K562 (cell line): ENCODE measurements at regions not wholly inside any gene's neighbourhood (a gene's known extent, or its start where the extent isn't known, plus 50 kb on each side); places are given as distances from the start of the nearest gene placed in this dataset.

Experiments
- ELF2 ChIP-seq: fragments of 250-450 bp; sonication (Bioruptor Pico); IDR thresholded peaks from 2 replicates; pipeline ENCODE4 v1.5.0; 2021; ENCODE audit warnings: mild to moderate bottlenecking
- NR2F6 ChIP-seq: fragments of 450-650 bp; formaldehyde crosslinking; IDR thresholded peaks from 2 replicates; pipeline ENCODE4 v1.4.0; 2020; ENCODE audit warnings: mild to moderate bottlenecking
- SMARCB1 ChIP-seq: IDR thresholded peaks from 2 replicates; pipeline ENCODE4 v1.6.1; 2011; ENCODE audit warnings: improper control_type of control experiment, low read depth; ENCODE audit not compliant: insufficient read length
- SRF ChIP-seq, 2 experiments: fragments of 250-450, 450-650 bp in 1 of 2; sonication (Bioruptor Pico) in 1 of 2; sonication (generic) in 1 of 2; formaldehyde crosslinking; IDR thresholded peaks; 2 replicates each; pipeline versions ENCODE4 v1.5.0 to v1.5.1; 2020 to 2022; ENCODE audit warnings: mild to moderate bottlenecking in 1 of 2, missing genetic modification reagents in 1 of 2
- TF ChIP-seq, protein P1 (sequence below), 2 experiments: fragments of 450-650 bp; formaldehyde crosslinking in 1 of 2; IDR thresholded peaks; 2 replicates each; pipeline versions ENCODE4 v1.4.0 to v1.6.1; 2014 to 2020; ENCODE audit warnings: mild to moderate bottlenecking in 2 of 2, borderline replicate concordance in 1 of 2, low read depth in 1 of 2

DNA sequence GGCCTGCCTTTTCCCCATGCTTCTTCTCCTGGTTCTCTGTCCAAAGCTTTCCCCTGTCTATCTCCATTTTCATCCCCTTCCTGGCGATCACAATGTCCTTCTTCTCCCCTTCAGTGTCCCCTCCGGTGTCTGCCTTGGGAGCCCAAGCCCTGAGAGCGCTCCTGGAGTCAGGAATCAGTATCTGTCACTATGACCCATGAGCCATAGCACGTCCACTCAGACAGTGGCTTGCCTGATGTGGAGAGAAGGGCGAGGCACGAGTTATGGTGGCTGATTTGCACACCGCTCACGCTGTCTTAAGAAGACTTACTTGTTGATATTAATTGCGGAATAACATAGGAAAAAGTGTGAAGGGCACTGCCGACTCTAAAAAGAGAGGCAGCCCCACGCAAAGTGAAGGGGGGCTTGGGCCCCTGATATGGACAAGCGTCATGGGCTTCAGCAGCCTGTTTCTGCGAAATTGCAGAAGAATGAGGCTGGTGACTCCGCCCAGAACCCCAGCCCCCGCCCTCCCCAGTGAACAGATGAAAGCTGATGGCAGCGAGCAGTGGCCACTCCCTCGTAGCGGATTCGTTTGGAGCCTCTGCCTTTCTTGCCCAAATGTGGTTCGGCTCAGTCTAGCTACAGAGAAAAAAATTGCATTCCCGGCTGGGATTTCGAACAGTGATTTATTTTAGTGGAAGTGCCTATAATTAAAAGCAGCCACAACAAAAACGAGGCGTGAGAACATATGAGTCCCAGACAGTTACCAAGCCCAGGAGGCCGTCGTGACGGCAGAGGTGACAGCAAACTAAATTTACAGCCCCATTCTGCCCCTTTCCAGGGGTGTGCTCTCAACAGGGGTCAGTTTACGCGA, 149.8 kb downstream of the ICE1 start (continued):
- TF ChIP-seq, protein P1, sequence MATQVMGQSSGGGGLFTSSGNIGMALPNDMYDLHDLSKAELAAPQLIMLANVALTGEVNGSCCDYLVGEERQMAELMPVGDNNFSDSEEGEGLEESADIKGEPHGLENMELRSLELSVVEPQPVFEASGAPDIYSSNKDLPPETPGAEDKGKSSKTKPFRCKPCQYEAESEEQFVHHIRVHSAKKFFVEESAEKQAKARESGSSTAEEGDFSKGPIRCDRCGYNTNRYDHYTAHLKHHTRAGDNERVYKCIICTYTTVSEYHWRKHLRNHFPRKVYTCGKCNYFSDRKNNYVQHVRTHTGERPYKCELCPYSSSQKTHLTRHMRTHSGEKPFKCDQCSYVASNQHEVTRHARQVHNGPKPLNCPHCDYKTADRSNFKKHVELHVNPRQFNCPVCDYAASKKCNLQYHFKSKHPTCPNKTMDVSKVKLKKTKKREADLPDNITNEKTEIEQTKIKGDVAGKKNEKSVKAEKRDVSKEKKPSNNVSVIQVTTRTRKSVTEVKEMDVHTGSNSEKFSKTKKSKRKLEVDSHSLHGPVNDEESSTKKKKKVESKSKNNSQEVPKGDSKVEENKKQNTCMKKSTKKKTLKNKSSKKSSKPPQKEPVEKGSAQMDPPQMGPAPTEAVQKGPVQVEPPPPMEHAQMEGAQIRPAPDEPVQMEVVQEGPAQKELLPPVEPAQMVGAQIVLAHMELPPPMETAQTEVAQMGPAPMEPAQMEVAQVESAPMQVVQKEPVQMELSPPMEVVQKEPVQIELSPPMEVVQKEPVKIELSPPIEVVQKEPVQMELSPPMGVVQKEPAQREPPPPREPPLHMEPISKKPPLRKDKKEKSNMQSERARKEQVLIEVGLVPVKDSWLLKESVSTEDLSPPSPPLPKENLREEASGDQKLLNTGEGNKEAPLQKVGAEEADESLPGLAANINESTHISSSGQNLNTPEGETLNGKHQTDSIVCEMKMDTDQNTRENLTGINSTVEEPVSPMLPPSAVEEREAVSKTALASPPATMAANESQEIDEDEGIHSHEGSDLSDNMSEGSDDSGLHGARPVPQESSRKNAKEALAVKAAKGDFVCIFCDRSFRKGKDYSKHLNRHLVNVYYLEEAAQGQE (IDR thresholded peaks at IDR 0.05; ENCODE audit: borderline replicate concordance) = no peak
- TF ChIP-seq, protein P1 (CRISPR knock-in tag; IDR thresholded peaks at IDR 0.05; ENCODE audit: low read depth) = 0 out of 2 replicates have a peak, but pooled peaks have one; percentile 40
- TF ChIP-seq SMARCB1 = no peak
- no peak for TF ChIP-seq NR2F6
- TF ChIP-seq SRF (CRISPR knock-in tag; IDR thresholded peaks at IDR 0.05) = peak in 1 of 2 experiments; percentile 35; a peak in 1 of 4 replicates
- no peak for TF ChIP-seq ELF2 (CRISPR knock-in tag)
